ENCODE measurements at regions not wholly inside any gene's neighbourhood (a gene's known extent, or its start where the extent isn't known, plus 50 kb on each side); places are given as distances from the start of the nearest gene placed in this dataset.

GRCh38 chr4:41839916-41840854 lies 91.7 kb upstream of the PHOX2B start:
- no peak for TF ChIP-seq CTCF (conservative IDR thresholded peaks at IDR 0.05; ENCODE audit: control insufficient read depth, insufficient read depth, low read depth, low read length)
- no peak for DNase-seq (ENCODE audit: low read depth)
- H3K4me3 ChIP-seq (ENCODE audit: control insufficient read depth, low read depth, low read length) = no peak overlapping the region

- TF ChIP-seq CTCF (conservative IDR thresholded peaks at IDR 0.05; ENCODE audit: control insufficient read depth, insufficient read depth, low read depth, low read length) = no peak
- DNase-seq (ENCODE audit: low read depth) = no peak
- no peak overlapping the region for H3K4me3 ChIP-seq (ENCODE audit: control insufficient read depth, low read depth, low read length)
These were observed 90.1 kb upstream of the PHOX2B start for GRCh38 chr4:41838590-41838989.

- no peak for DNase-seq (ENCODE audit: low read depth)
- TF ChIP-seq CTCF (conservative IDR thresholded peaks at IDR 0.05; ENCODE audit: control insufficient read depth, insufficient read depth, low read depth, low read length) = no peak
- no peak overlapping the region for H3K4me3 ChIP-seq (ENCODE audit: control insufficient read depth, low read depth, low read length)
These were observed 86.9 kb upstream of the PHOX2B start for GRCh38 chr4:41835321-41835995.

GRCh38 chr4:41832961-41833360 lies 84.4 kb upstream of the PHOX2B start:
- no peak overlapping the region for H3K4me3 ChIP-seq (ENCODE audit: control insufficient read depth, low read depth, low read length)
- TF ChIP-seq CTCF (conservative IDR thresholded peaks at IDR 0.05; ENCODE audit: control insufficient read depth, insufficient read depth, low read depth, low read length) = no peak

GRCh38 chr4:41822325-41822724 lies 73.8 kb upstream of the PHOX2B start:
- TF ChIP-seq CTCF (conservative IDR thresholded peaks at IDR 0.05; ENCODE audit: control insufficient read depth, insufficient read depth, low read depth, low read length) = no peak
- DNase-seq (ENCODE audit: low read depth) = no peak
- no peak overlapping the region for H3K4me3 ChIP-seq (ENCODE audit: control insufficient read depth, low read depth, low read length)

More at GRCh38 chr4:41832961-41833360, 84.4 kb upstream of the PHOX2B start:
- no peak for DNase-seq (ENCODE audit: low read depth)

GRCh38 chr4:41820473-41820872 lies 71.9 kb upstream of the PHOX2B start:
- DNase-seq (ENCODE audit: low read depth) = no peak
- no peak overlapping the region for H3K4me3 ChIP-seq (ENCODE audit: control insufficient read depth, low read depth, low read length)
- no peak for TF ChIP-seq CTCF (conservative IDR thresholded peaks at IDR 0.05; ENCODE audit: control insufficient read depth, insufficient read depth, low read depth, low read length)
